Effector memory CD8-positive, alpha-beta T cell (primary cell): ENCODE measurements at regions not wholly inside any gene's neighbourhood (a gene's known extent, or its start where the extent isn't known, plus 50 kb on each side); places are given as distances from the start of the nearest gene placed in this dataset.

Experiments
- ATAC-seq: fragments of 150-1000 bp; cut with Tn5 transposase; replicated peaks from 2 replicates; pipeline ENCODE4 v1.10.0; 2021; ENCODE audit warnings: mild to moderate bottlenecking, moderate library complexity
- DNase-seq, 3 experiments: peaks; one replicate each; pipeline ENCODE4 v3.0.0; 2021
- H3K27ac Mint-ChIP-seq, 2 donors: one replicate each; pipeline ENCODE4 v1.8.0; 2022; ENCODE audit warnings: mild to moderate bottlenecking in 2 of 2, mixed read lengths in 2 of 2, moderate library complexity in 2 of 2
- H3K27me3 Mint-ChIP-seq, 2 donors: one replicate each; pipeline ENCODE4 v1.8.0; 2022; ENCODE audit warnings: mixed read lengths in 2 of 2
- H3K36me3 Mint-ChIP-seq: one replicate; pipeline ENCODE4 v1.8.0; 2022; ENCODE audit warnings: mild to moderate bottlenecking, moderate library complexity, mixed read lengths; ENCODE audit not compliant: insufficient read depth
- H3K4me1 Mint-ChIP-seq, 2 donors: one replicate each; pipeline ENCODE4 v1.8.0; 2022; ENCODE audit warnings: low read depth in 2 of 2, mixed read lengths in 2 of 2
- H3K4me3 Mint-ChIP-seq, 2 donors: one replicate each; pipeline ENCODE4 v1.8.0; 2022; ENCODE audit warnings: mild to moderate bottlenecking in 2 of 2, mixed read lengths in 2 of 2, moderate library complexity in 2 of 2
- H3K9me3 Mint-ChIP-seq, 2 donors: one replicate each; pipeline ENCODE4 v1.8.0; 2022; ENCODE audit warnings: mixed read lengths in 2 of 2

- Mint-ChIP-seq H3K27ac (no peak overlapping the region), H3K4me3 (no peak overlapping the region), H3K27me3 (peaks cover 38 to 46% of the 10 kb centered on the region in 2 donors), H3K9me3 (no peaks in the 10 kb centered on the region), H3K36me3 (no peaks in the 10 kb centered on the region), H3K4me1 (peaks cover 6% of the 10 kb centered on the region in 2 donors)
- DNase-seq (no peak), ATAC-seq (no peak)
Observed at GRCh38 chr16:88296437-88297177, 86.2 kb upstream of the ZNF469 start.

GRCh38 chr16:88297178-88297720, 85.5 kb upstream of the ZNF469 start:
- peaks cover 6 to 9% of the 10 kb centered on the region in 2 donors for H3K4me1 Mint-ChIP-seq
- H3K4me3 Mint-ChIP-seq: no peak overlapping the region
- no peak overlapping the region for H3K27ac Mint-ChIP-seq
- DNase-seq (no peak), ATAC-seq (no peak)
- H3K36me3 Mint-ChIP-seq: no peaks in the 10 kb centered on the region
- H3K27me3 Mint-ChIP-seq: peaks cover 43 to 52% of the 10 kb centered on the region in 2 donors
- H3K9me3 Mint-ChIP-seq: no peaks in the 10 kb centered on the region

GRCh38 chr16:88298181-88298832, 84.5 kb upstream of the ZNF469 start:
- Mint-ChIP-seq H3K27me3 (peaks cover 36 to 50% of the 10 kb centered on the region in 2 donors), H3K4me3 (no peak overlapping the region), H3K4me1 (peaks cover 6 to 9% of the 10 kb centered on the region in 2 donors), H3K36me3 (no peaks in the 10 kb centered on the region), H3K27ac (no peak overlapping the region), H3K9me3 (no peaks in the 10 kb centered on the region)
- DNase-seq: no peak
- ATAC-seq: no peak

GRCh38 chr16:88298833-88299745, 83.7 kb upstream of the ZNF469 start:
- ATAC-seq: no peak

GRCh38 chr16:88299751-88300462, 82.9 kb upstream of the ZNF469 start:
- Mint-ChIP-seq H3K4me1 (peaks cover 6 to 9% of the 10 kb centered on the region in 2 donors), H3K27ac (no peak overlapping the region), H3K36me3 (no peaks in the 10 kb centered on the region), H3K9me3 (no peaks in the 10 kb centered on the region), H3K4me3 (no peak overlapping the region), H3K27me3 (peaks cover 22 to 50% of the 10 kb centered on the region in 2 donors)
- ATAC-seq (no peak), DNase-seq (no peak)

More at GRCh38 chr16:88298833-88299745, 83.7 kb upstream of the ZNF469 start:
- Mint-ChIP-seq H3K27me3 (peaks cover 28 to 50% of the 10 kb centered on the region in 2 donors), H3K4me1 (peaks cover 6 to 9% of the 10 kb centered on the region in 2 donors), H3K4me3 (no peak overlapping the region), H3K27ac (no peak overlapping the region), H3K36me3 (no peaks in the 10 kb centered on the region), H3K9me3 (no peaks in the 10 kb centered on the region)
- DNase-seq: no peak

- no peak overlapping the region for H3K4me3 Mint-ChIP-seq
- no peak for ATAC-seq
- no peak overlapping the region for H3K27ac Mint-ChIP-seq
- no peaks in the 10 kb centered on the region for H3K36me3 Mint-ChIP-seq
- DNase-seq: no peak
- H3K27me3 Mint-ChIP-seq: peaks cover 22 to 50% of the 10 kb centered on the region in 2 donors
- H3K4me1 Mint-ChIP-seq: peaks cover 6 to 9% of the 10 kb centered on the region in 2 donors
- peaks cover 0 to 3% of the 10 kb centered on the region in 2 donors for H3K9me3 Mint-ChIP-seq
Observed at GRCh38 chr16:88300463-88300835, 82.3 kb upstream of the ZNF469 start.

- Mint-ChIP-seq H3K4me3 (no peak overlapping the region), H3K36me3 (no peaks in the 10 kb centered on the region), H3K27me3 (peaks cover 22 to 50% of the 10 kb centered on the region in 2 donors), H3K4me1 (peaks cover 6 to 9% of the 10 kb centered on the region in 2 donors), H3K9me3 (peaks cover 0 to 7% of the 10 kb centered on the region in 2 donors), H3K27ac (no peak overlapping the region)
- DNase-seq: no peak
- no peak for ATAC-seq
Observed at GRCh38 chr16:88301431-88301830, 81.3 kb upstream of the ZNF469 start.

GRCh38 chr16:88301886-88302285, 80.9 kb upstream of the ZNF469 start:
- H3K4me1 Mint-ChIP-seq: peaks cover 6 to 9% of the 10 kb centered on the region in 2 donors
- DNase-seq (no peak), ATAC-seq (no peak)
- H3K36me3 Mint-ChIP-seq: no peaks in the 10 kb centered on the region
- H3K4me3 Mint-ChIP-seq: no peak overlapping the region
- H3K27me3 Mint-ChIP-seq: peaks cover 22 to 50% of the 10 kb centered on the region in 2 donors
- peaks cover 0 to 7% of the 10 kb centered on the region in 2 donors for H3K9me3 Mint-ChIP-seq
- H3K27ac Mint-ChIP-seq: no peak overlapping the region

- no peak overlapping the region for H3K27ac Mint-ChIP-seq
- H3K4me3 Mint-ChIP-seq: no peak overlapping the region
- ATAC-seq (no peak), DNase-seq (no peak)
- H3K4me1 Mint-ChIP-seq: peaks cover 6 to 9% of the 10 kb centered on the region in 2 donors
- H3K36me3 Mint-ChIP-seq: no peaks in the 10 kb centered on the region
- peaks cover 0 to 7% of the 10 kb centered on the region in 2 donors for H3K9me3 Mint-ChIP-seq
- H3K27me3 Mint-ChIP-seq: peaks cover 17 to 51% of the 10 kb centered on the region in 2 donors
Observed at GRCh38 chr16:88302666-88303065, 80.1 kb upstream of the ZNF469 start.

GRCh38 chr16:88303405-88303804, 79.4 kb upstream of the ZNF469 start:
- no peak for ATAC-seq
- Mint-ChIP-seq H3K9me3 (peaks cover 0 to 7% of the 10 kb centered on the region in 2 donors), H3K4me3 (no peak overlapping the region), H3K4me1 (peaks cover 6 to 9% of the 10 kb centered on the region in 2 donors), H3K36me3 (no peaks in the 10 kb centered on the region), H3K27ac (no peak overlapping the region), H3K27me3 (peaks cover 17 to 51% of the 10 kb centered on the region in 2 donors)
- DNase-seq: no peak

- Mint-ChIP-seq H3K27ac (no peak overlapping the region), H3K9me3 (peaks cover 0 to 7% of the 10 kb centered on the region in 2 donors), H3K27me3 (peaks cover 25 to 55% of the 10 kb centered on the region in 2 donors), H3K36me3 (no peaks in the 10 kb centered on the region), H3K4me3 (no peak overlapping the region), H3K4me1 (peaks cover 4 to 8% of the 10 kb centered on the region in 2 donors)
- DNase-seq (no peak), ATAC-seq (no peak)
Observed at GRCh38 chr16:88303890-88304819, 78.6 kb upstream of the ZNF469 start.

GRCh38 chr16:88305176-88305575, 77.6 kb upstream of the ZNF469 start:
- Mint-ChIP-seq H3K36me3 (no peaks in the 10 kb centered on the region), H3K27ac (no peak overlapping the region), H3K9me3 (peaks cover 0 to 7% of the 10 kb centered on the region in 2 donors), H3K4me3 (no peak overlapping the region), H3K4me1 (peaks cover 0 to 5% of the 10 kb centered on the region in 2 donors), H3K27me3 (peaks cover 24 to 61% of the 10 kb centered on the region in 2 donors)
- no peak for DNase-seq
- ATAC-seq: no peak
